Tongue (tissue), 1 donor: ENCODE measurements at regions not wholly inside any gene's neighbourhood (a gene's known extent, or its start where the extent isn't known, plus 50 kb on each side); places are given as distances from the start of the nearest gene placed in this dataset.
A peak's percentile ranks its signal among the peaks of the same experiment; 100 is the strongest.
"Not testable (repeated sequence)": the region's sequence is repeated elsewhere in the genome, so short reads cannot be mapped to it uniquely, and the experiment has no call there.

Source experiments
- DNase-seq: peaks from one replicate; pipeline ENCODE4 v3.0.0-alpha.2; 2015

GRCh38 chr18:22566703-22567420 is 149.1 kb upstream of the CTAGE1 start:
- no peak for DNase-seq

GRCh38 chr18:22567794-22568193 is 150.1 kb upstream of the CTAGE1 start:
- no peak for DNase-seq

GRCh38 chr18:22570492-22570891 is 152.8 kb upstream of the CTAGE1 start:
- DNase-seq, result no peak

GRCh38 chr18:22572341-22572740 is 154.6 kb upstream of the CTAGE1 start:
- no peak for DNase-seq

- no peak for DNase-seq
These were observed 161.6 kb upstream of the CTAGE1 start for GRCh38 chr18:22579271-22579670.

GRCh38 chr18:22585333-22585732 is 167.6 kb upstream of the CTAGE1 start:
- no peak for DNase-seq

DNA sequence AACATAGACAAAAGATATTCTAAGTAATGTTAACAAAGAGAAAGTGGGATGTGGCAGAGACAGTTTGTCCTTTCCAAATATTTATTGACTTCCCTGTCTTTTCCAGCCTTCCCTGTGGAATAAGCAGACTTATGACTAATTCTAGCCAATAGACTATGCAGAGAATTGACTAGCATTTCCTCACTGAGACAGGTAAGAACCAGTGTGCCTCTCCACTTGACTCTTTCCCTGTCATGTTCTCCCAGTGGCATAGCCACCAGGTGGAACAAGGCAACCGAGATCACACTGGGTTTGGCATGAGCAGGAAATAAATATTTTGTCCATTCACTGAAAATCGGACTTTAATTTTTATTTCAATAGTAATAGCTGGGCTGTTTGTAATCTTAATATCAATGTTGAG is 168.1 kb upstream of the CTAGE1 start:
- no peak for DNase-seq

GRCh38 chr18:22591222-22591621 is 173.5 kb upstream of the CTAGE1 start:
- DNase-seq, result no peak

DNA sequence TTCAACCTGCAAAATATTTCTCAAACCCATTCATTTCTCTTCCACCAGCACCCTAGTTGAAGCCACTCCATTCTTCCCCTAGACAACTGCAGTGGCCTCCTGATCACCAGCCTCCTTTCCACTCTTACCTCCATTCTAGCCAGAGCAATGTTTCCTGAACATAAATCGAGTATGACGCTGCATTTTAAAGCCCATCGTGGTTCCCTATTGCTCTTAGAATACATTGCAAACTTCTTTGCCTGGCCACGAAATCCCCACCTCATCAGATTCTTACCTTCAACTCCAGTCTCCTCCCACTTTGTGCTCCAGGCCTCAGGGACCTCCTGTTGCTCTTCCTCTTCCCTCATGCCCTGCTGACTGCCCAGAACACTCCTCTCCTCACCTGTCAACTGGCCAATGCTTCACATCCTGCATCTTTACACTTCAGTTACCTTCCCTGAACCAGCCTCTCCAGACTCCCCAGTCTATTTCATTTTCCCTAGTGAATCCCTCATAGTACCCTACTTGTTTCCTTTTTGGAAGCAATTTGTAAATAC is 176.5 kb upstream of the CTAGE1 start:
- DNase-seq, result no peak

GRCh38 chr18:22601481-22601880 is 183.8 kb upstream of the CTAGE1 start:
- DNase-seq, result no peak

- not testable (repeated sequence) for DNase-seq
These were observed 184.7 kb upstream of the CTAGE1 start for GRCh38 chr18:22602456-22602855.

DNA sequence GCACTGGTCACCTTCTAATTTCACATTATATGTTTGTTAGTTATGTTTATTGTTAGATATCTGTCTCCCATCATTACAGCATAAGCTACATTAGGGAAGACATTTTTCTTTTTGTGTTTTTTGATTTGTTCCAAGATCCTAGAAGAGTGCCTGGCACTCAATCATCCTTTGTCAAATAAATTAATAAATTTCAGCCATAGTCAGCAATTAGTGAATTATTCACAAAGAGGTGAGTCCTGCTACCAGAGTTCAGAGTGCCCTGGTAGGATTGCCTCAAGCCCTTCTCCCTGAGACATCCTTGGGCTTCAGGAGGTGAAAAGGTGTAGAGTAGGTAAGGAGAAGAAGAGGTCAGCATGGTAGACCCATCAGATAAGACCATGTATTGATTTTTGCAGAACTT is 186.2 kb upstream of the CTAGE1 start:
- DNase-seq, result no peak

GRCh38 chr18:22604390-22604985 is 186.8 kb upstream of the CTAGE1 start:
- no peak for DNase-seq

DNA sequence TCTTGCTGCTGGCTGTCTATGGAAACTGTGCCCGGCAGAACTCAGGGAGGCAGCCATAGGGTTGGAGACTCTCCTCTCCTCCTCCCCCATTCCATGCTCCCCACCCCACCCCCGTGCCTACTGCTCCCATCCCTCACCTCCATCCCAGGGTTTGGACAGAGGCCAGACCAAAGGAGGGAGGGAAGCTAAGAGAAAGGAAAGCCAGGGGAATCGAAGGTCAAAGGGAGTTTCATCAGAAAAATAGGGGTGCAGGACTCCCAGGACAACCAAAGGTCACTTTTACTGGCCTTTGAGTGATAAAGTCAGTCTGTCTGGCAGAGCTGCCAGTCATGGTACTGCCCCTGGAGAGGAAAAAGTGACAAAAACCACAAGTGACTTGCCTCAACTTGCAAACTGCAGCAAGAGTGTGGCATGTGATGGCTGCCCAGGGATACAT is 187.3 kb upstream of the CTAGE1 start:
- DNase-seq, result no peak

- no peak for DNase-seq
These were observed 188.0 kb upstream of the CTAGE1 start for GRCh38 chr18:22605736-22606135.

DNA sequence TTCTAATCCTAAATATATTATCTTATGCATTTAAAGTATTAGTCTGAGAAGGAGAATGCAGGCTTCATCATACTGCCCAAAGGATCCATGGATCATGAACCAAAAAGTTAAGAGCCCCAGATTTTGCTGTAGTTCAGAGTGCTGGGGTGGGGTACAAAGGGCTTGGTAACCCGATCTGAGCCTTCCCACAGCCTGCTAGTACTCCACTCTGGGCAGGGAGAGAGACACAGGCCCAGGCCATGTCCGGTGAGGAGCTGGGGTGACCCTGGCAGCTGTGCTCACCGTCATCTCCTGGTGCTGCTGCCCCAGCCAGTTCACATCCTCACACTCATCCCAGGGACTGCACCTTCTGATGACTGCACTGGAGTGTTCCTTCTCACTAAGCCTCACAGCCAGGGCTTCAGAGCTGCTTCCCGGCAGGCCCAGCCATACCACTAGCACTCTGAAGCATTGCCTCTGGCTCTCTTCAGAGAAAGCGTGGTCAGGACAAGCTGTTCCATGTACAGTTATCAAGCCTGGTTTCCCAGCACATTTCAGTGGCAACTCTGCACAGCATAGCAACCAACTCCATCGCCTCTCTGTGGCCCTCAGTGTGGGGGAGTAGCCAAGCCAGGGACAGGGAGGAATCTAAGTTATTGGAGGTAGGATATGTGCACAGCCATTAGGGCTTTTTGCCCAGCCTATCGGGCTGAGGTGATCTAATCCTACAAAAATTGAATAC is 189.0 kb upstream of the CTAGE1 start:
- DNase-seq, result no peak

GRCh38 chr18:22607284-22607635 is 189.5 kb upstream of the CTAGE1 start:
- no peak for DNase-seq

- no peak for DNase-seq
These were observed 191.1 kb upstream of the CTAGE1 start for GRCh38 chr18:22608847-22609246.

DNA sequence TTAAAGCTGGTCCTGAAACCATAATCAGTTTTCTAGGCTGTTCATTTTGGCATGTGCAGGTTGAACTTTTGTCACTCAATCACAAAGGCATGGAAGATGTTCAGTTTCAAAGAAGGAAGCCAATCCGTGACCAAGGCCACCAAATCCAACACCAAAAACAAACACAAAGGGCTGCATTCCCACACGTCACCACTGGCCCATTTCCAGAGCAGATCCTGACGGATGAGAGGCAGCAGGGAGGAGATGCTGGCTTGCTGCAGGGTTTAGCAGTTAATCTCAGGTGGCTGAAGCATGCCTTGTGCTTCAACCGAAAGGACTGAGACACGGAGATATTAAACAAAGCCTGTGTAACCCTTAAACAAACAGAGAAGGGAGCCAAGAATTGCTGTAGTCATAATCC is 191.9 kb upstream of the CTAGE1 start:
- DNase-seq, result peak; percentile 61

DNA sequence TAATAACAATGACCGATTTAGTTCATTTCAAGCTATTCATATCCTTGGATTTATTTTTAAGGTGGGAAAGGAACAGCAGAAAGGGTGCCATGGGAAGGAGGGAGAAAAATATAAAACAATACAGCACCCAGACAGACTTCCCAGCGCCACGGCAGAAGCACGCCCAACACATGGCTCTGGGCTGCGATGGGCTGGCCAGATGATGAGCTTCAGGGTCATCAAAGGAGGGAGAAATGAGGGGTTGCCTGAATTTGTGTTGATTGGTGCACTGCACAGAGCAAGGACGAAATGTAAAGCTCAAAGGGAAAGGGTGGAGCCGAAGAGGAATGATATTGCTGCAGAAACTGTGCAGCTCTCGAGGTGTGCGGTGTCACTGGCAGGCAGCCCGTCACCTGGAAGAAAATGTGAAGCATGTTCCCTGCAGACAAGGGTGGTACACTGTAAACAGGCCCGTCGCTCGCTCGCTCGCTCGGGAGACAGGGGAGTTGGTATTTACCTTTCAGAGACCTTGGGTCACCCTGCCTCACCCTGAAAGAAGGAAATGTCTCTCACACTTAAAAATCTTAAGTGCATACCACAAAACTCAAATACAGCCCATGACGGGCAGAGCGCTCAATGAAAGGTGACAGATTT is 195.5 kb upstream of the CTAGE1 start:
- no peak for DNase-seq

DNA sequence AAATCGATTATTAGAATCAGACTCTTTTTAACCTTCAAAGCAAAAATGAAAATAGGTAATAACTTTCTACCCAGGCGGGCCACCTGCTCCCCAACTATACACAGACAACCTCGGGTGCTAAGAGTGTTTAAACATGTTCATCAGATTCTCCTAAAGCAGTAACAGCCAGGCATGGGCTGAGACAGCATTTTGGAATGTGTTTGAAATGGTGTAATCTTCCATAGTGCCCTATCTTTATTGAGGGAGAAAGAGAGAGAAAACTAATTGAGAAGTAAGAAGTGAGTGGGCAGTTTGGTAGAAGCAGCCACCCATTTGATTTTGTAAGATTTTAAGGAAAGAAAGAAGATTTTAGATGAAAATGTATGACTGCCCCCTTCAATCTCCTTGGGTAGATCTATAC is 196.1 kb upstream of the CTAGE1 start:
- DNase-seq, result no peak

GRCh38 chr18:22623513-22623912 is 205.8 kb upstream of the CTAGE1 start:
- DNase-seq, result no peak

DNA sequence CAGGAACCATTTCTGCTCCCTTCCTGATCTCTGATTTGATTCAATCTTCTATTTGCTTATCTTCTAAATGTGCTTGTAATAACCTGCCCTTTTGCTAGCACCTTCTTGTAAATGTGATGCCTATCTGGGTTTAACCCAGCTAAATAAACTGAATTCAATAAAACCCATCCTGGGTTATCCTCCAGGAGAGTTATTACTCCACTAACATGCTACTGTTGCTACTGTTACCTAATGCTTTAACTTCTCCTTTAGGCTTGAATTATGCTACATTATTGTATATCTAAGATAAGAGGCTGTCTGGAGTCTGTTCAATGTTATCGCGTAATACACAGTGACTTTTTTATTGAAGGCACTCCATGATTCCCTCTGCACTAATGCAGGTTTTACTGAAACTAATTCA is 206.5 kb upstream of the CTAGE1 start:
- no peak for DNase-seq
